D341Med (cell line): ENCODE measurements at regions not wholly inside any gene's neighbourhood (a gene's known extent, or its start where the extent isn't known, plus 50 kb on each side); places are given as distances from the start of the nearest gene placed in this dataset.

Experiments used
- DNase-seq: peaks from one replicate; pipeline ENCODE4 v3.0.0; 2012; ENCODE audit warnings: low spot score

DNA sequence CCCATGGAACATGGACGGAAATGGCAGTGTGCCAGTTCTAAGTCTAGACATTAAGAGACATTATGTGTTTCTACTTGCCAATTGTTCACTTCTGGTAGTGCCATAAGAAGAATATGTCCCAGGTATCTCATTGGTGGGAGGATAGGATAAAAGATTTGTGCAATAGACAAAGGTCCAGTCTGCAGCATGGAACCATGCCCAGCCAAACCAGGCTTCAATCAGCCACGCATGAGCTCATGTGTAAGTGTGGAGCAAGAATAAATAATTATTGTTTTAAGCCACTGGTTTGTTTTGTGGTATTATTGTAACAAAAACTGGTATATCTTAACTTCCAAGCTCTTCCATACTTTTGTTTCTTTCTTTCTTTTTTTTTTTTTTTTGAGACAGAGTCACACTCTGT lies 153.6 kb upstream of the CTTNBP2 start:
- DNase-seq = no peak

DNA sequence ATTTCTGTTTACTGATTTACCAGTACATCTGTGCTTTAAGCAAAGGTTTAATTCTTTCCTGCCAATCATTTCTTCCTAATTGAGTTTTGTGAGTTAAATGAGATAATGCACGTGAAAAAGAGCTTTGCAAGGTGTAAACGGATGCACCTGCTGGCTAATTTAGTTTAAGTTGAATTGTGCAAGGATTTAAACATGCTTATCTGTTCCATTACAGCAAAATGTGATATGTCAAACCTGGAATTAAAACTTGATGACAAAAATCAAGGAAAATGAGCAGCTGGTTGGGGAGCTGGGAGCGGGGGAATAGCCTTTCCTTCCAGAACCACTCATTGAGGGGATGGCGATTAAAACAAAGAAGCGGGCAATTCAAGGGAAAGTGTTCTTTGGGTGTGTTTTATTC lies 155.0 kb upstream of the CTTNBP2 start:
- DNase-seq = no peak

DNA sequence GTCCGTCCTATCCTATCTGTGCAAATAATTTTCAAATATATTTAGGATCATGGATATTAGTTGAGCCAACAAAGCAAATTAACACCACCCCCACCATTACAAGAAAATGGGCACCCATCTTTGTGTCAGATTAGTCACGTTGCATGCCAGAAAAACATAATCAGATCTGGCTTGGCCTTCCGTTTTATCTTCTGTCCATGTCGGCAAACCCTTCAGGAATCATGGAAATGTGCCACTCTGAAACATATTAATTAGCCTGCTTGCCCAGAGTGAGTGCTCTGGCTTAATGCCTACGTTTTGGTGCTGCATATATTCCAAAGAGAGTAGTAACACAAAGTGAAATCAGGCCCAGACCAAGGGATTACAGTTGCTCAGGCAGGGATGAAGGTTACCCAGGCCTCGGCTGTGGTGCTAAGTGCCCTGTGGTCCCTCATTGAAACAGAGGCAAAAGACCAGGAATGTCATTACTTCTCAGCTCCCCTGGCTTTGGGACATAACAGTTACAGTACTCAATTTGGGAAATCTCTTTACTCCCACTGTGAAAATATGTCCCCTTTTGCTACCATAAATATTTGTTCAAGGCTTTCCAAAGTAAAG lies 154.0 kb upstream of the LSM8 start:
- DNase-seq = no peak

DNA sequence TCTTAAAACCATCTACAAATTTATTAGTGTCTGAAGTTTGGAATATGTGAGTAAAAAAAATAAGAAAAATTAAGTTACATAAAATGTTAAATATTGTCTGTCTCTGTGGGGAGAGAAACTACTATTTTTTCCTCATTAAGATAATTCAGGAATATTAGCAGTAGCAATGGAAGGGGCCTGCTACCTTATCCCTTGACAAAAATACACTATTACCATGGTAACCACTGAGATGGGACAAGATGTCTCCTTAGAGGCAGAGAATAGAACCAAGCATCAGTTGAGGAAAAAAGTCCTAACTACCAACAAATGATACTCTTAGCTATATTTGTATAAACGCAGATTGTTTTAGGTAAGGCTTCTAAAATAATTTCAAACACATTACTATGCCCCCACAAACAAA lies 150.7 kb upstream of the LSM8 start:
- DNase-seq = no peak

DNA sequence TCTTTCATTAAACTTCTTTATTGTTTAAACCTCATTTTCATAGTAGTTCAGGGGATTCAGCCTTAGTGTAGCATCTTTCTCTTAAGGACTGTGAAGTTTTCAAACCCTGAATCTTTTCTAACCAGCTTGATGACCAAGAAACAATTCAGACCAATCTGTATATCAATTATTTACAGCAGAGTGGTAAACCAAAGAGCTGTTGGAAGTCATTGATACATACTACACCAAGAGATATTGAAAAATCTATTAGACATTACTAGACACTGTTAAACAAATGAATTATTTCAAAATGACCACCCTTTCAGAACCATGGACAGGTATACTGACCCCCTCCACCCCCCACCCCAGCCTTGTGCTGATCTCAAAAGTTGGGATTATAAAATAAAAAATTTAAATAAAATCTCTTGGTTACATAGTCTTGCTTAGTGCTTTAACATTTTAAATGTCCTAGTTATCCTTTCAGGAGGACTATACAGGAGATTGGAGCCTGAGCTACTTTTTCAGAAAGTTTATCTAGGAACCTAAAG lies 143.9 kb upstream of the LSM8 start:
- DNase-seq = no peak

DNA sequence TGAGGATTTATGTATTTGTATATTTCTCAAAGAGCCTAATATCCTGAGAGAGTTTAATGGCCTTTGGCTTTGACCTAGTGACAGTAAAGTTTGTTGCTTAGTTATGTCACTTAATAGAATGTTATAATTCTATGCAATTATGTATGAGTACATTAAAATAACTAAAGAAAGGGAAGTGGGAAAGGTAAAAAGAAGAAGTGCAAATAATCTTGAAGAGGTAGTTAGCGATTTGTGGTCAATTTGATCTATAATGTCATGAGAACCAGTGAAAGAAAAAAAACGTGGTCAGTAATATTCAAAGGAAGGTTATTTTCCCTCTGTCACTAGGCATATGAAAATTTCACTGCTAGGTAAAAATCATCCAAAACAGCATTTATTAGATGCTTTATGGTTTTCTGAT lies 143.4 kb upstream of the LSM8 start:
- DNase-seq = no peak

DNA sequence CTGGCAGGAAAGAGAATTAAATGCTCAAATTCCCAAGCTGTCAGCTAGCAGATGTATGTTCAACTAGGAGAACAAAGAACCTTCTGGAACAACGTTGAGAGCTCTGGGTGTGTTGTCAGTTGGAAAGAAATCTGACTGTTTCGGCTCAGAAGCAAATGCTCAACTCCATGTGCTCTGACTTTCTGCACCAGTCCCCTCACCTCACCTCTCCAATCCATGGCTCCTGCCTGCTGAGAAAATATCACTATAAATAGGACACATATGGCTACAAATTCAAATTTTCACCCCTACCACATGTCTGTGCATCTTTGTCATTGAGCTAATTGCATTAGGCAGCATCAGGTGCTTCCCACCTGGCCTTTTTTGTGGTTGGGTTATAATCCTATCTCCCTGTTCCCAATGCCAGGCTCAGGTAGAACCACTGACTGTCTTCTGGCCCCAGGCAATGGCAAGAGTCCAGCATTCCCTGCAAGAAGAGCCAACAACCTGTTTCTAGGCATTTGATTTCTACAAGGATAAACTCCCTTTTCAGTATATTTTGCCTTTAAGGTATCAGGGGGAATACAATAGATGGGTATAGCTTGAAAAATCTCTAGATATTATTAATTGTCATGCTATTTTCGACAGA lies 142.6 kb upstream of the LSM8 start:
- DNase-seq = no peak

DNA sequence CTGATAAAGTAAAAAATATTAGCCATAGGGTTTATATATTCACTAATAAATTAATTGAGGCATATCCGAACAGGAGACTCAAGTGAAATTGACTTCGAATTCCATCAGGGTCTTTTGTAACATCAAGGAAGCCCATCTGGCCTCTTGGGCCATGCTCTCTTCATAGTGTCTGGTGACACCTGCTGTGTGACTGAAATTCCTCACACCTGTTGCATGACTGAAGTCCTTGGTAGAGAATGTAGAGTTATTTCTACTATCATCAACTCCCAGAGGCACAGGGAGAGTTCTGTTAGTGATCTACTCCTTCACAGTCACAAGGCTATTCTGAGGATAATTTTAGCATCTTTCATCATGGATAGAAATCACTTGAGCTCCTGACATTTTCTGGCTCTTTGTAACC lies 138.3 kb upstream of the LSM8 start:
- DNase-seq = no peak

DNA sequence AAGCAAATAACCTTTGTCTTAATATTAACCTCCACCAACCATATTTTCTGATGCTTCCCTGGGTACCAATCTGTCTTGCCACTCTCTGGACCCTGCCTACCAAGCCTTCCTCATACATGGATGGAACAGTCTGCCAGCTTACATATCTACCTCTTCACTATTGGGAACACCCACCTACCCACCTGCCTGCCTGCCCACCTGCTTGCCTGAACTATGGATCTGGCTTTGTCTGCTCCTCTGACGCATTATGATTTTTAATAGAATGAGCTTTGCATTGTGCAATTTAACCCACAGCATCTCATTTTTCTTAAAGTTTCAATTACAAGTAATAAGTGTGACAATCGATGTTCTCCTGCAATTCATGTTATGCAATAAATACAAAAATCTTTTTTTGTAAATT lies 137.9 kb upstream of the LSM8 start:
- DNase-seq = no peak

DNA sequence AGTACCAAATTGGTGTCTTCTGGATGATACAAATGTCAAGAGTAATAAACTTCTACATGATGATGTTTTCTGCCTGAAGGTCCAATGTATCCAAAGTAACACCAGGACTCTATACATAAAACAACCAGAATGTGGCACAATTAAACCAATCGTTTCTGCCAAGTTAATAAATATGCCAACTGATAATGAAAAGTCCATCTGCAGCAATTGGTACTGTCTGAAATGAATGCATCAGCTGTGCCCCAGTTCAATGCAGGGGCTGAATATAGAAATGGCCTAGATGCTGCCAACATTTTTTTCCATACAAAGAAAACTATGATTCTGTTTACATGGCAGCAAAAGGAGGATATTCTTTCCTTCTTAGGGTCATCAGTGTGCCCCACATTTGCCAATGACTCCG lies 137.2 kb upstream of the LSM8 start:
- no peak for DNase-seq

DNA sequence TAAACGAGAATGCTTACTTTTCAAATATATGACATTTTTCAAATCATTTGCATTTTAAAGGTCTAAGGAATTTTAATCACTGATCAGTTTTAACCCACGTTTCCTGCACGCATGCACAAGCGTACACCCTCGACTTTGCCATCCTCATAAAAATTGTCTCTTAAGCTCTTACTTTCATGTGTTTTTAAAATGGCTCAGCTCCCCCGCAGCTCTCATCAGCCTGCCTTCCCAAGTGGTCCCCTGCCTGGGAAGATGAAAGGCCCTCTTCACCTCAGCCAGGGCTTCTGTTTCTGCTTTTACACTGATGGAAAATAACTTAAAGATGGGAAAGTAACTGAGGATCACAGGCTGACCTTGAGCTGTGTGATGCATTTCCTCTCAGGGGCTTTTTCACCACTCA lies 131.6 kb upstream of the LSM8 start:
- DNase-seq = no peak

DNA sequence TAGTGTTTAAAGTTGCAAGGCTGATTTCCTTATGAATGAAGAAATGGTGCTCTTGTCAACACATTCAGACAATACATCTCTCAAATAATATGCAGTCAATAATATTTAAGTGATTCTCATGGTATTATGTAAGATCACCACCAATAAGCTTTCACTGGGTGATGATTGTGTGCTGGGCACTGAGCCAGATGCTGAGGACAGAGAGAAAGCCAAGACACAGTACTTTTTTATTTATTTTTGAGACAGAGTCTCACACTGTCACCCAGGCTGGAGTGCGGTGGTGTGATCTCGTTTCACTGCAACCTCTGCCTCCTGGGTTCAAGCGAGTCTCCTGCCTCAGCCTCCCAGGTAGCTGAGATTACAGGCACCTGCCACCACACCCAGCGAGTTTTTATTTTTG lies 130.6 kb upstream of the LSM8 start:
- no peak for DNase-seq

DNA sequence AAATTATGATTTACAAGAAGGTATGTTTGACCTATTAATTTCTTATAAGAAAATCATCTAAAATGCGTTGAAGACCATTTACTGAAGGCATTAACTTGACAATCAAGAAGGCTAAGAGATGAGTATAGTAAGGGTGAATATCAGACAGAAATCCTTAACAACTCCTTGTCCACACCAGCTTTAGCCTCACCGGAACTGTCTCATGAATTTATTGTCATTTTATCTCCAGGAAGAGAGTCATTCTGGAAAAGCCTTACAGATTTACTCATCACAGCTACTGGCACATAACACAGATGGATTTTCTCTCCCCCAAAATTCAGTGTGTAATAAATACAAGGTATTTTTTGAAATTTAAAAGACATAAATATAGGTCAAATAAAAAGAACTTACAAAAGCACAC lies 129.4 kb upstream of the LSM8 start:
- no peak for DNase-seq

DNA sequence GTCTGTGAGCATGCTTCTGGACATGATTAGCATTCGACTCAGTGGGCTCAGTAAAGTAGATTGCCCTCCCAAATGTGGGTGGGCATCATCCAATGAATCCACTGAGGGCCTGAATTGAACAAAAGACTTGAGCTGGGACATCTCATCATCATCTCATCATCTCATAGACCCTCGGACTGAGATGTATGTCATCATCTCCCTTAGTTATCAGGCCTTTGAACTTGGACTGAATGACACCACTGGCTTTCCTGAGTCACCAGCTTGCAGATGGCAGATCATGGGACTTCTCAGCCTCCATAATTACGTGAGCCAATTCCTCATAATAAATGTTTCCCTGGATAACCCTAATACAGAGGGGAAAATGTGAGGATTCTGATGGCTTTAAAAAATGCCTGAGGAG lies 128.3 kb upstream of the LSM8 start:
- DNase-seq = no peak

DNA sequence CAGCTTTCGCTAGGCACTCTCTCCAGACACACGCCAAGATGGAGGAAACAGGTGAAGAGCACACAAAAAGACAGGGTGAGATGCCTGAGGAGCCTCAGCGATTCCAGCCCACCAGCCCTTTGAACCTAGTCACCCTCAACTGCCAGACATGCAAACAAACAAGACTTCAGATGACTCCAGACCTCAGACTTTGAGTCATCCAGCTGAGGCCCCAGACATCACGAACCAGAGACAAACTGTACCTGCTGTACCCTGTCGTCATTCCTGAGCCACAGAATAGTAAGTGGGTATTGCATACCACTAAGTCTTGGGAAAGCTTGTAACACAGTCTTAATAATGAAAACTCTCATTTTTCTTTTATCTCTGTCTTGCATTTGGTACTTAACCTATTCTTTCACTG lies 126.6 kb upstream of the LSM8 start:
- DNase-seq = no peak

DNA sequence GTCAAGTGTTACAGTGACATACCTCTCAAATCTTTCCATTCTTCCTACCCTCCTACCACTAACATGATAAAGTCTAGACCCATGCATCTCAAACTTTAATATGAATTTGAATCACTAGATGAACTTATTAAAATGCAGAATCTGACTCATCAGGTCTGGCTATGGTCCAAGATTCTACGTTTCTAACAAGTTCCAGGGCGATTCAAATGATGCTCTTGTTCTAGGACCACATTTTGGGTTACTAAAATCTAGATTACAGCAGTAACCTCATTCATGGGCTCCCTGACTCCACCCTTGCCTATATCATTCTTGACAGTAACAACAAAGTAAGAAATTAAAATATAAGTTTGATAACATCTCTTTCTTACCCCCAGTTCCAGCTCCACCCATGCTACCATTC lies 124.8 kb upstream of the LSM8 start:
- DNase-seq = no peak

DNA sequence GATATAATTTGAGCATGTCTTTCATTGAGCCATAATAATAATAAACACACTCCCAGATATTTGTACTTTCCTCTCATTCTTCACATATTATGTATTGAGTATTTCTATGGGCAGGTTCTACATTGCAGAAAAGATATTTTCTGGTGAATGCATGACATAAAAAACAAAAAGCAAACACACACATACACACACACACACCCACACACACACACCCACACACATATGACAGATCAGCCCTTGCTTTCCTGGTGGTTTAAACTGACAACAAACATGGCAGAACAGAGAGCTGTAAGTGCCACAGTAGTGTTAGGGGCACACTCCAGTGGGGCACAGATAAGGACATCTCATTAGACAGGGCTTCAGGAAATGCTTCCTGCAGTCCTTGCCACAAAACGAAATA lies 123.3 kb upstream of the LSM8 start:
- no peak for DNase-seq

DNA sequence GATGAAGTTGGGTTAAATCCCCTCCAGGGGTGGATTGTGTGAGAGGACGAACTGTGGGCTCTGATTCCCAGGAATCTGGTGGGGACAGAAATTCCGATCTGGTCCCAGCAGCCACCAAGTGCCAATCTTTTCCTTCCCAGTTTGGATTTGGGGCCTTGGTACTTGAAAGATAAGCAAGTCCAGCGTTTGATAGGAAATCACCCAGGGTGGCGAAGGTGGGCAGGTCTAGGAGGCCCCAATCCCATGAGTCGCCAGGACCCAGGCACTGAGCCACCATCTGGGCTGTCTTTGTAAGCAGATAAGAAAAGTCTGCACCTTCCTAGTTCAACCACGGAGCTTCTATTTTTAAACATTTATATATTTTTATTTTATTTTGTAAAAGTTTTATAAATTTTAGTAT lies 122.6 kb upstream of the LSM8 start:
- no peak for DNase-seq

DNA sequence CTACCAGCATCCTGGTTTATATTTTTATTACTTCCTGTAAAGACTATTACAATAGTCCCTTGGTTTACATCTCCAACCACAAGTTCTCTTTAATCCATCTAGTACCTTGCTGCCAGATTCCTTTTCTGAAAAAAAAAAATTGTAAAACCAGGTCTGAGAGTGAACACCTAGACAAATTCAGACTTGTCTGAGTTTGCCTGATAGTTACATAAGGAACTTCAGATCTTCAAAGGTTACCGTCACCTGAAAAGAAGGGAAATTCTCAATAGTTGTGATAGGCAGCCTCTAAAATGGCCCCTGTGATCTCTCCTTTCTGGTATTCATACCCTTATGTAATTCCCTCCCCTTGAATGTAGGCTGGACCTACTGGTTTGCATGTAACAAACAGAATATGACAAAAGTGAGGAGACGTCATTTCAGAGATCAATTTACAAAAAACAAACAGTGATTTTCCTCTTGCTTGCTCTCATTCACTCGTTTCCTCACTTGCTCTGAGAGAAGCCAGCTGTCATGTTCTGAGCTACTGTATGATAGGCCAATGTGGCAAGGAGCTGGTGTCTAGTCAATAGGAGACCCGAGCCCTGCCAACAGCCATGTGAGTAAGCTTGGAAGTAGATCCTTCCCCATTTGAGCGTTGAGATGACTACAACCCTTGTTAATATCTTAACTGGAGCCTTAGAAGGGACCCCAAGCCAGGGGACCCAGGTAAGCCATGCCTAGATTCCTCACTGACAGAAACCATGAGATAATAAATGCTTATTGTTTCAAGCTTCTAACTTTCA lies 110.9 kb upstream of the LSM8 start:
- DNase-seq = no peak

DNA sequence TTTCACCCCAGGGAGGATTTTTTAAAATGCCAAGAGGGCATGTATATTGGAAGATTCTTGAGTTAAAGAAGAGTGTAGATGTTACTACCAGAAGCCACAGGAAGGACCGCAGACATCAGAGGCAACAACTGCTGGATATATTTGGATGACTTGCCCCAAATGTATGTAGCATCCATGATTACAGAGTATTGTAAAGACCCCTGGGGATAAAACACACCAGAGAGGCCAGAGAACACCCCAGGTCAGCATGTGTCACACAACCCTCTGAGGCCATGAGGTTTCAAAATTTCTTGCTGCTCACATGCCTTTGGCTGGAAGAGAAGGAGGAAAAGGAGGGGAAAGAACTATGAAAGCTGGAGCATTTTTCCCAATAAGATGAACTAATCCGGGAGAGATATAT lies 108.0 kb upstream of the LSM8 start:
- DNase-seq = no peak

DNA sequence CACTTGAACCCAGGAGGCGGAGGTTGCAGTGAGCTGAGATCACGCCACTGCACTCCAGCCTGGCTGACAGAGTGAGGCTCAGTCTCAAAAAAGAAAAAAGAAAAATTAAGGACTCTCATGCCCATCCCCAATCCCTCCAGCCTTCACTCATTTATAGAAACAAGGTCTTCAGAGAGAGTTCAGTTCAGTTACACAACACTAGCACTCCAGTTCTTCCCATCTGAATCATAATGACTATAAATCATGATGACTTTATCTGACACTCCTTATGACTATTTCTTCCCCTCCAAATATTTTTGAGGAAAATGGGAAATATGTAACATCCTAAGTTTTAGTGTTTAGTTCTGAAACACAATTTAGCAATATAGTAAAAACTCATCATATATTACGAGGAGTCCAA lies 107.4 kb upstream of the LSM8 start:
- no peak for DNase-seq

DNA sequence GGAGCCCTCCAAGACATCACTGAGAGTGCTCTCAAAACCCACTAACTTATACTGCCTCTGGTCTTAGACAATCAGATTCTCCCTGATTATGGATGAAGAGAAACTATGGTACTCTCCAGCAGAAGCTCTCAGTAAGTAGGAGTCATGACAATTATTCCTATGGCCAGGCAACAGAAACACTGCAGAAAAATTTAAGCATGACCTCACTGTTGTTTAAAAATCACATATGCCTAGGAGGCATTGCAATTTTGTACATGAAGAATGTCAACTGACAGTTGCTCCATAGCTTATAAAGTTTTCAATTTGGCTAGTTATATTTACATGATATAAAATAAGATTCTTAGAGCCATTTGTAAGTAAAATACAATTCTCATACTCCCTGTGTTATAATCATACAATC lies 105.9 kb upstream of the LSM8 start:
- DNase-seq = no peak

DNA sequence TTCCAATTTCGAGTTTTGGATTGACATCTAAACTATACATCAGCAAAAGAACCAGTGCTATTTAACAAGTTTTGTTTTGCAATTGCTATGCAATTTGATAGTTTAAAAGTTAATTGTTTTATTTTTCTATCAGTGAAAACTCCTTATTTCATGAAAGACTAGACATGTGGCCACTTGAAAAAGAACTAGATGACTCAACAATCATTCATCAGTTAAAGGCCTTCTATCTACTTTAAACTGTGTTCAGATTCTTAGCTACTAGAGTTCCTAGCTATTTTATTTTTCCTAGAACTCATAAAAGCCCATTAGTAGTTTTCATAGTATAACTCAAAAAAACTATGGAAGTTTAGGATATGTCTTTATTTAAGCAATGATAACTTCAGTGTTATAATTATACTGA lies 104.6 kb upstream of the LSM8 start:
- DNase-seq = no peak

DNA sequence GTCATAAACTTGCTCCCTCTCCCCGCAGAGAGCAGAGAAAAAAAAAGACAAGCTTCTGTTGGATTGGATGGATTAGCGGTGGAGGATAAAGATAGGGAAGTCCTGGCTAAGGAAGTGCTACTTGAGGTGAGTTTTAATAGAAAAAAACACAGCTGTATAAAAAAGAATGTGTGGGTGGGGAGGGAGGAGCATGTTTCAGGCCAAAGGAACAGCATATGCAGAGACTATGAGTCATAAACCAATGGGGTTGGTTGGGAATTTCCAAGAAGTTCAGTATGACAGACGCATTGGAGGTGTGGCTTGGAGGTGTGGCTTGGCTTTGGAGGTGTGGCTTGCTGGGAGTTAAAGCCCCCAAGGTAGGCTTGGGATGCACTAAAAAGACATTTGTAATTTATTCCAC lies 103.0 kb upstream of the LSM8 start:
- DNase-seq = no peak
